Inflammatory macrophage (primary cell): ENCODE measurements at regions not wholly inside any gene's neighbourhood (a gene's known extent, or its start where the extent isn't known, plus 50 kb on each side); places are given as distances from the start of the nearest gene placed in this dataset.

Experiments used
- DNase-seq, 2 donors: peaks; one replicate each; pipeline ENCODE4 v3.0.0-alpha.2; 2020 to 2022

GRCh38 chr13:103145442-103145841, 79.2 kb upstream of the SLC10A2 start:
- no peak for DNase-seq

- DNase-seq: no peak
Observed at GRCh38 chr13:103143432-103143831, 77.2 kb upstream of the SLC10A2 start.

GRCh38 chr13:103142151-103142550, 75.9 kb upstream of the SLC10A2 start:
- DNase-seq: no peak

GRCh38 chr13:103140001-103140671, 73.9 kb upstream of the SLC10A2 start:
- DNase-seq: no peak

GRCh38 chr13:103134271-103134670, 68.1 kb upstream of the SLC10A2 start:
- DNase-seq: no peak

GRCh38 chr13:103133556-103133955, 67.3 kb upstream of the SLC10A2 start:
- no peak for DNase-seq

- DNase-seq: no peak
Observed at GRCh38 chr13:103130681-103131210, 64.5 kb upstream of the SLC10A2 start.

GRCh38 chr13:103130146-103130545, 63.9 kb upstream of the SLC10A2 start:
- DNase-seq: no peak
